IMR-90 (cell line): ENCODE measurements at regions not wholly inside any gene's neighbourhood (a gene's known extent, or its start where the extent isn't known, plus 50 kb on each side); places are given as distances from the start of the nearest gene placed in this dataset.
"Not testable (repeated sequence)": the region's sequence is repeated elsewhere in the genome, so short reads cannot be mapped to it uniquely, and the experiment has no call there.

Experiments used
- ATAC-seq: fragments of 200-7000 bp; cut with Tn5 transposase; 2 replicates; pipeline ENCODE4 v1.9.1; 2020; ENCODE audit warnings: low read depth, mild to moderate bottlenecking, moderate library complexity
- BruUV-seq: library from RNA; stranded (reverse); fragments of 400-500 nt; replicated peaks from 2 replicates; lab custom pipeline; 2021; lab: Mats Ljungman, UMichigan
- CTCF ChIA-PET: fragments of 300-600 bp; formaldehyde crosslinking; extraction: SDS; loops from one replicate; lab custom pipeline; 2021; ENCODE audit warnings: antibody characterized with exemption; lab: Yijun Ruan, JAX
- POLR2A ChIA-PET: fragments of 300-600 bp; sonication (Branson Sonifier 250); formaldehyde crosslinking; loops from one replicate; lab custom pipeline; 2022; ENCODE audit warnings: antibody characterized with exemption; ENCODE audit not compliant: unreplicated experiment; lab: Charles Lee
- DNase-seq: peaks from one replicate; pipeline ENCODE4 v3.0.0; 2013
- H2AFZ ChIP-seq: replicated peaks from 2 replicates; pipeline ENCODE3; 2013; ENCODE audit warnings: low read length, mild to moderate bottlenecking; ENCODE audit not compliant: poor library complexity
- H2AK5ac ChIP-seq: 2 replicates; pipeline ENCODE4 v1.6.1; 2013; ENCODE audit warnings: low read depth, low read length, inconsistent platforms
- H2AK9ac ChIP-seq: replicated peaks from 2 replicates; pipeline ENCODE3; 2013; ENCODE audit warnings: mild to moderate bottlenecking, low read depth, low read length, moderate library complexity; ENCODE audit not compliant: poor library complexity
- H2BK120ac ChIP-seq: 2 replicates; pipeline ENCODE4 v1.6.1; 2013; ENCODE audit warnings: low read depth, low read length, inconsistent platforms
- H2BK15ac ChIP-seq: 3 replicates; pipeline ENCODE4 v1.6.1; 2013; ENCODE audit warnings: low read depth, low read length, inconsistent platforms
- H2BK20ac ChIP-seq: 2 replicates; pipeline ENCODE4 v1.6.1; 2013; ENCODE audit warnings: low read depth, mild to moderate bottlenecking, inconsistent platforms, low read length, moderate library complexity
- H2BK5ac ChIP-seq: 2 replicates; pipeline ENCODE4 v1.6.1; 2013; ENCODE audit warnings: mild to moderate bottlenecking, low read depth, low read length, inconsistent platforms; ENCODE audit not compliant: poor library complexity, severe bottlenecking
- H3K14ac ChIP-seq: replicated peaks from 2 replicates; pipeline ENCODE4 v1.6.1; 2013; ENCODE audit warnings: low read depth, low read length, inconsistent platforms
- H3K18ac ChIP-seq: 2 replicates; pipeline ENCODE4 v1.6.1; 2013; ENCODE audit warnings: low read depth, low read length, control low read depth
- H3K23ac ChIP-seq: 2 replicates; pipeline ENCODE4 v1.6.1; 2013; ENCODE audit warnings: low read depth, low read length, inconsistent platforms
- H3K27ac ChIP-seq: 2 replicates; pipeline ENCODE4 v1.5.1; 2013; ENCODE audit warnings: mild to moderate bottlenecking, control low read depth, low read length; ENCODE audit not compliant: insufficient read depth
- H3K27me3 ChIP-seq: 2 replicates; pipeline ENCODE4 v1.6.1; 2013; ENCODE audit warnings: low read length; ENCODE audit not compliant: control insufficient read depth, insufficient read depth
- H3K36me3 ChIP-seq: 2 replicates; pipeline ENCODE4 v1.6.1; 2013; ENCODE audit warnings: low read length, mixed read lengths; ENCODE audit not compliant: control insufficient read depth, insufficient read depth
- H3K4ac ChIP-seq: 2 replicates; pipeline ENCODE4 v1.6.1; 2013; ENCODE audit warnings: low read depth, low read length, inconsistent platforms
- H3K4me1 ChIP-seq: 2 replicates; pipeline ENCODE4 v1.6.1; 2013; ENCODE audit warnings: low read length, mixed read lengths; ENCODE audit not compliant: control insufficient read depth, insufficient read depth
- H3K4me2 ChIP-seq: 2 replicates; pipeline ENCODE4 v1.6.1; 2013; ENCODE audit warnings: low read depth, mild to moderate bottlenecking, control low read depth, low read length, moderate library complexity
- H3K4me3 ChIP-seq: 2 replicates; pipeline ENCODE4 v1.5.1; 2013; ENCODE audit warnings: low read depth, mild to moderate bottlenecking, control low read depth, low read length, moderate library complexity; ENCODE audit not compliant: insufficient read depth
- H3K56ac ChIP-seq: 2 replicates; pipeline ENCODE4 v1.6.1; 2013; ENCODE audit warnings: low read length, inconsistent platforms; ENCODE audit not compliant: insufficient read depth; ENCODE audit errors: extremely low read depth
- H3K79me1 ChIP-seq, 2 experiments: 2 replicates each; pipeline ENCODE4 v1.6.1; 2013; ENCODE audit warnings: low read length in 2 of 2, inconsistent platforms in 1 of 2, low read depth in 1 of 2
- H3K9ac ChIP-seq: 2 replicates; pipeline ENCODE4 v1.6.1; 2013; ENCODE audit warnings: low read depth, low read length, control low read depth
- H3K9me1 ChIP-seq: 2 replicates; pipeline ENCODE4 v1.6.1; 2013; ENCODE audit warnings: low read length, inconsistent platforms; ENCODE audit not compliant: insufficient read depth
- H3K9me3 ChIP-seq: 2 replicates; pipeline ENCODE4 v1.6.1; 2013; ENCODE audit warnings: low read length; ENCODE audit not compliant: control insufficient read depth, insufficient read depth
- H4K20me1 ChIP-seq: 2 replicates; pipeline ENCODE4 v1.6.1; 2013; ENCODE audit warnings: low read length, inconsistent platforms; ENCODE audit not compliant: insufficient read depth
- H4K5ac ChIP-seq: 2 replicates; pipeline ENCODE4 v1.6.1; 2013; ENCODE audit warnings: mild to moderate bottlenecking, low read depth, low read length, control low read depth
- H4K8ac ChIP-seq, 2 experiments: 2 replicates each; pipeline ENCODE4 v1.6.1; 2013; ENCODE audit warnings: low read depth in 2 of 2, low read length in 2 of 2, control low read depth in 1 of 2, inconsistent platforms in 1 of 2
- H4K91ac ChIP-seq: 2 replicates; pipeline ENCODE4 v1.6.1; 2013; ENCODE audit warnings: low read depth, low read length, inconsistent platforms; ENCODE audit not compliant: insufficient read depth
- WGBS, 2 experiments: methylation state at CpG; one replicate each; pipeline versions ENCODE4 v1.1.5 to v1.1.7; 2013; ENCODE audit warnings: missing lambda C conversion rate in 2 of 2; ENCODE audit not compliant: insufficient read length in 1 of 2; ENCODE audit errors: extremely low coverage in 2 of 2; 5-methylcytosine and 5-hydroxymethylcytosine counted together
- dilution Hi-C: fragments of 300-500 bp; cut with HindIII; formaldehyde crosslinking; loops from one replicate; pipeline ENCODE4 v1.14.3; 2018; ENCODE audit warnings: low sequenced_read_pairs; ENCODE audit not compliant: unreplicated experiment
- in situ Hi-C: fragments of 300-500 bp; cut with MboI; formaldehyde crosslinking; loops from 3 replicates; pipeline ENCODE4 v1.14.3; 2019; ENCODE audit warnings: low sequenced_read_pairs, inconsistent platforms, mixed read lengths
- intact Hi-C: fragments of 100-400 bp; cut with micrococcal nuclease; formaldehyde crosslinking; loops from 2 replicates; pipeline ENCODE4 v1.10.0; 2022

DNA sequence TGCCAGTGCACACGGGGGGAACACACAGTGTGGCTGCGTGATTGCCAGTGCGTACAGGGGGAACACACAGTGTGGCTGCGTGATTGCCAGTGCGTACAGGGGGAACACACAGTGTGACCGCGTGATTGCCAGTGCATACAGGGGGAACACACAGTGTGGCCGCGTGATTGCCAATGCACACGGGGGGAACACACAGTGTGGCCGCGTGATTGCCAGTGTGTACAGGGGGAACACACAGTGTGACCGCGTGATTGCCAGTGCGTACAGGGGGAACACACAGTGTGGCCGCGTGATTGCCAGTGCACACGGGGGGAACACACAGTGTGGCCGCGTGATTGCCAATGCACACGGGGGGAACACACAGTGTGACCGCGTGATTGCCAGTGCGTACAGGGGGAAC is 139.4 kb downstream of the RTP5 start:
- WGBS, 2 experiments: no CpG with 5 or more reads among the region's 24 CpGs
- H4K5ac ChIP-seq, H3K36me3 ChIP-seq, H2BK5ac ChIP-seq, H3K9me1 ChIP-seq, POLR2A ChIA-PET, H3K18ac ChIP-seq, H3K9ac ChIP-seq, H4K8ac ChIP-seq, ATAC-seq, H4K91ac ChIP-seq, H2AK9ac ChIP-seq, H3K27me3 ChIP-seq, intact Hi-C loops, H3K79me1 ChIP-seq, BruUV-seq, in situ Hi-C loops, H3K14ac ChIP-seq, H2BK20ac ChIP-seq, H3K4ac ChIP-seq, H3K56ac ChIP-seq, H3K9me3 ChIP-seq, H3K4me3 ChIP-seq, H3K4me2 ChIP-seq, H4K20me1 ChIP-seq, H2BK120ac ChIP-seq, dilution Hi-C loops, H3K23ac ChIP-seq, H3K27ac ChIP-seq, H2AK5ac ChIP-seq, H2AFZ ChIP-seq, H2BK15ac ChIP-seq, CTCF ChIA-PET, DNase-seq, H3K4me1 ChIP-seq: not testable (repeated sequence)

DNA sequence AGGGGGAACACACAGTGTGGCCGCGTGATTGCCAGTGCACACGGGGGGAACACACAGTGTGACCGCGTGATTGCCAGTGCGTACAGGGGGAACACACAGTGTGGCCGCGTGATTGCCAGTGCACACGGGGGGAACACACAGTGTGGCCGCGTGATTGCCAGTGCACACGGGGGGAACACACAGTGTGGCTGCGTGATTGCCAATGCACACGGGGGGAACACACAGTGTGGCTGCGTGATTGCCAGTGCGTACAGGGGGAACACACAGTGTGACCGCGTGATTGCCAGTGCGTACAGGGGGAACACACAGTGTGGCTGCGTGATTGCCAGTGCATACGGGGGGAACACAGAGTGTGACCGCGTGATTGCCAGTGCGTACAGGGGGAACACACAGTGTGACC is 140.3 kb downstream of the RTP5 start:
- H3K18ac ChIP-seq, H3K23ac ChIP-seq, H3K9ac ChIP-seq, H3K36me3 ChIP-seq, H3K79me1 ChIP-seq, H4K8ac ChIP-seq, BruUV-seq, H3K4me3 ChIP-seq, H3K9me3 ChIP-seq, CTCF ChIA-PET, H2BK20ac ChIP-seq, H2BK5ac ChIP-seq, H3K4ac ChIP-seq, H2AK5ac ChIP-seq, intact Hi-C loops, H3K56ac ChIP-seq, H4K91ac ChIP-seq, H3K9me1 ChIP-seq, H2BK15ac ChIP-seq, H3K14ac ChIP-seq, H3K27me3 ChIP-seq, ATAC-seq, in situ Hi-C loops, H3K4me2 ChIP-seq, H4K20me1 ChIP-seq, dilution Hi-C loops, H2BK120ac ChIP-seq, H2AK9ac ChIP-seq, H3K4me1 ChIP-seq, POLR2A ChIA-PET, H4K5ac ChIP-seq, H3K27ac ChIP-seq, H2AFZ ChIP-seq, DNase-seq: not testable (repeated sequence)
- no CpG with 5 or more reads among the region's 24 CpGs for whole genome bisulfite sequencing, 2 experiments
